OCI-LY7 (cell line): ENCODE measurements at regions not wholly inside any gene's neighbourhood (a gene's known extent, or its start where the extent isn't known, plus 50 kb on each side); places are given as distances from the start of the nearest gene placed in this dataset.

Source experiments
- BruUV-seq: library from RNA; stranded (reverse); fragments of 400-500 nt; replicated peaks from 2 replicates; lab custom pipeline; 2021; lab: Mats Ljungman, UMichigan
- CTCF ChIA-PET: fragments of 300-600 bp; sonication (Branson Sonifier 250); formaldehyde crosslinking; loops from one replicate; lab custom pipeline; 2022; ENCODE audit warnings: antibody characterized with exemption; ENCODE audit not compliant: unreplicated experiment; lab: Charles Lee
- POLR2A ChIA-PET: fragments of 300-600 bp; sonication (Branson Sonifier 250); formaldehyde crosslinking; loops from one replicate; lab custom pipeline; 2022; ENCODE audit warnings: antibody characterized with exemption; lab: Charles Lee
- DNase-seq: peaks from one replicate; pipeline ENCODE4 v3.0.0-alpha.2; 2015; ENCODE audit warnings: low spot score
- H2AFZ ChIP-seq: fragments of 200-600 bp; sonication (generic), shearing (Covaris generic); 2 replicates; pipeline ENCODE4 v1.6.1; 2014; ENCODE audit warnings: mild to moderate bottlenecking, antibody characterized with exemption, low read length, moderate library complexity
- H3K27ac ChIP-seq: fragments of 200-600 bp; sonication (generic); 2 replicates; pipeline ENCODE4 v1.5.1; 2014; ENCODE audit warnings: mixed run types, low read depth, mild to moderate bottlenecking, moderate library complexity, low read length, inconsistent platforms; ENCODE audit not compliant: poor library complexity, severe bottlenecking
- H3K36me3 ChIP-seq: fragments of 200-600 bp; sonication (generic); 2 replicates; pipeline ENCODE4 v1.6.1; 2014; ENCODE audit warnings: mild to moderate bottlenecking, antibody characterized with exemption, low read length, moderate library complexity, mixed read lengths; ENCODE audit not compliant: insufficient read depth
- H3K4me1 ChIP-seq: fragments of 200-600 bp; sonication (generic); 2 replicates; pipeline ENCODE4 v1.5.1; 2014; ENCODE audit warnings: mild to moderate bottlenecking, low read length; ENCODE audit not compliant: insufficient read depth, poor library complexity, severe bottlenecking
- H3K4me2 ChIP-seq: fragments of 200-600 bp; sonication (generic); 2 replicates; pipeline ENCODE4 v1.6.1; 2014; ENCODE audit warnings: mild to moderate bottlenecking, low read length
- H3K4me3 ChIP-seq: fragments of 200-600 bp; sonication (generic); 2 replicates; pipeline ENCODE4 v1.5.1; 2014; ENCODE audit warnings: mild to moderate bottlenecking, low read depth, low read length; ENCODE audit not compliant: poor library complexity, severe bottlenecking
- H3K79me2 ChIP-seq: fragments of 200-600 bp; sonication (generic); 2 replicates; pipeline ENCODE4 v1.6.1; 2016; ENCODE audit warnings: low read depth, mild to moderate bottlenecking, low read length, moderate library complexity, mixed read lengths; ENCODE audit not compliant: insufficient read depth
- H3K9me2 ChIP-seq: fragments of 200-600 bp; sonication (generic); 2 replicates; pipeline ENCODE4 v1.6.1; 2016; ENCODE audit warnings: mild to moderate bottlenecking, low read length, mixed read lengths; ENCODE audit not compliant: insufficient read depth
- H3K9me3 ChIP-seq: fragments of 200-600 bp; sonication (generic); 2 replicates; pipeline ENCODE4 v1.6.1; 2014; ENCODE audit warnings: mild to moderate bottlenecking, mixed run types, low read length, mixed read lengths
- H4K20me1 ChIP-seq: fragments of 200-600 bp; sonication (generic); 2 replicates; pipeline ENCODE4 v1.6.1; 2014; ENCODE audit warnings: mild to moderate bottlenecking, antibody characterized with exemption, low read length, moderate library complexity, mixed read lengths; ENCODE audit not compliant: insufficient read depth
- CTCF ChIP-seq: fragments of 200-600 bp; sonication (generic); conservative IDR thresholded peaks from 2 replicates; pipeline ENCODE4 v1.5.1; 2014; ENCODE audit warnings: mild to moderate bottlenecking, antibody characterized with exemption, low read length, moderate library complexity, mixed read lengths
- EZH2phosphoT487 ChIP-seq: fragments of 200-600 bp; sonication (generic); IDR thresholded peaks from 2 replicates; pipeline ENCODE4 v1.6.1; 2018; ENCODE audit warnings: low read depth, borderline replicate concordance, mild to moderate bottlenecking, mixed run types, antibody characterized with exemption, low read length, moderate library complexity, mixed read lengths
- intact Hi-C: fragments of 100-400 bp; cut with micrococcal nuclease; formaldehyde crosslinking; loops from one replicate; pipeline ENCODE4 v1.10.0; 2022; ENCODE audit not compliant: unreplicated experiment

GRCh38 chr1:198903203-198903602, 264.4 kb downstream of the PTPRC start:
- TF ChIP-seq CTCF (no peak), EZH2phosphoT487 (no peak)
- peaks cover 19% of the 10 kb centered on the region; the same call in 1 of the 2 replicates for H3K79me2 ChIP-seq
- H3K27ac ChIP-seq, result no peak overlapping the region
- H4K20me1 ChIP-seq, result peaks cover 8% of the 10 kb centered on the region
- no peak for DNase-seq
- peaks cover 29% of the 10 kb centered on the region for H3K36me3 ChIP-seq
- intact Hi-C loops, result no loop called here
- H3K4me3 ChIP-seq, result no peak overlapping the region
- H3K4me1 ChIP-seq, result no peaks in the 10 kb centered on the region
- CTCF ChIA-PET, result no interaction called here
- H3K9me2 ChIP-seq, result no peaks in the 10 kb centered on the region
- no TSS peak for BruUV-seq
- H2AFZ ChIP-seq, result no peak overlapping the region
- no peak overlapping the region for H3K4me2 ChIP-seq
- H3K9me3 ChIP-seq, result no peaks in the 10 kb centered on the region
- POLR2A ChIA-PET, result interaction anchor here (0.5 to 3.1 kb wide), 5 partner anchors 8 to 102 kb away, joined by 3 to 13 read pairs (median 4); no protein-coding TSS in a partner anchor

- H3K4me3 ChIP-seq, result no peak overlapping the region
- peaks cover 25% of the 10 kb centered on the region for H3K36me3 ChIP-seq
- H4K20me1 ChIP-seq, result peaks cover 8% of the 10 kb centered on the region
- POLR2A ChIA-PET, result interaction anchor here (0.5 to 3.1 kb wide), 3 partner anchors 9 to 72 kb away, joined by 3 to 13 read pairs (median 4); no protein-coding TSS in a partner anchor
- no peaks in the 10 kb centered on the region for H3K4me1 ChIP-seq
- no peaks in the 10 kb centered on the region for H3K9me2 ChIP-seq
- H3K27ac ChIP-seq, result no peak overlapping the region
- H3K79me2 ChIP-seq, result peaks cover 23% of the 10 kb centered on the region; the same call in 1 of the 2 replicates
- CTCF ChIA-PET, result interaction anchor here (0.6 kb wide), 1 partner anchor 1208 kb away, joined by 3 read pairs; no protein-coding TSS in a partner anchor
- H3K4me2 ChIP-seq, result no peak overlapping the region
- H3K9me3 ChIP-seq, result no peaks in the 10 kb centered on the region
- BruUV-seq, result no TSS peak
- no peak for DNase-seq
- TF ChIP-seq EZH2phosphoT487 (no peak), CTCF (no peak)
- intact Hi-C loops, result no loop called here
- no peak overlapping the region for H2AFZ ChIP-seq
Measured at GRCh38 chr1:198903621-198904020, 264.8 kb downstream of the PTPRC start.

- intact Hi-C loops, result no loop called here
- H3K9me2 ChIP-seq, result no peaks in the 10 kb centered on the region
- no peaks in the 10 kb centered on the region for H3K4me1 ChIP-seq
- no peak overlapping the region for H2AFZ ChIP-seq
- H4K20me1 ChIP-seq, result peaks cover 8% of the 10 kb centered on the region
- H3K27ac ChIP-seq, result no peak overlapping the region
- no peak for DNase-seq
- peaks cover 18% of the 10 kb centered on the region for H3K36me3 ChIP-seq
- TF ChIP-seq CTCF (no peak), EZH2phosphoT487 (no peak)
- H3K79me2 ChIP-seq, result peaks cover 28% of the 10 kb centered on the region; the same call in 1 of the 2 replicates
- ChIA-PET POLR2A (interaction anchor here (0.6 to 3.1 kb wide), 2 partner anchors 9 to 17 kb away, joined by 3 to 13 read pairs; no protein-coding TSS in a partner anchor), CTCF (no interaction called here)
- no peaks in the 10 kb centered on the region for H3K9me3 ChIP-seq
- H3K4me2 ChIP-seq, result no peak overlapping the region
- H3K4me3 ChIP-seq, result no peak overlapping the region
- no TSS peak for BruUV-seq
Measured at GRCh38 chr1:198904321-198904720, 265.5 kb downstream of the PTPRC start.
